VCaP (cell line): ENCODE measurements at regions not wholly inside any gene's neighbourhood (a gene's known extent, or its start where the extent isn't known, plus 50 kb on each side); places are given as distances from the start of the nearest gene placed in this dataset.
A peak's percentile ranks its signal among the peaks of the same experiment; 100 is the strongest.

Experiments
- H3K27ac ChIP-seq: fragments of 450-650 bp; 2 replicates; pipeline ENCODE4 v1.5.1; 2017
- CTCF ChIP-seq: fragments of 450-650 bp; conservative IDR thresholded peaks from 2 replicates; pipeline ENCODE4 v1.5.1; 2017; ENCODE audit warnings: mild to moderate bottlenecking, moderate library complexity

GRCh38 chr7:153327683-153328082 is 568.1 kb downstream of the ACTR3B start:
- H3K27ac ChIP-seq: no peak overlapping the region
- no peak for TF ChIP-seq CTCF

- H3K27ac ChIP-seq: no peak overlapping the region
- no peak for TF ChIP-seq CTCF
Measured at GRCh38 chr7:153331427-153331826, 571.9 kb downstream of the ACTR3B start.

- H3K27ac ChIP-seq: no peak overlapping the region
Measured at GRCh38 chr7:153354071-153354470, 594.5 kb downstream of the ACTR3B start.

GRCh38 chr7:153370092-153370491 is 610.5 kb downstream of the ACTR3B start:
- H3K27ac ChIP-seq: no peak overlapping the region
- TF ChIP-seq CTCF: no peak

More at GRCh38 chr7:153354071-153354470, 594.5 kb downstream of the ACTR3B start:
- TF ChIP-seq CTCF: no peak

GRCh38 chr7:153380636-153381035 is 621.1 kb downstream of the ACTR3B start:
- TF ChIP-seq CTCF: no peak
- H3K27ac ChIP-seq: no peak overlapping the region

GRCh38 chr7:153381275-153382040 is 621.9 kb downstream of the ACTR3B start:
- TF ChIP-seq CTCF: peak; percentile 86
- no peak overlapping the region for H3K27ac ChIP-seq

GRCh38 chr7:153382641-153383101 is 623.1 kb downstream of the ACTR3B start:
- no peak for TF ChIP-seq CTCF
- H3K27ac ChIP-seq: no peak overlapping the region
